ENCODE measurements at regions not wholly inside any gene's neighbourhood (a gene's known extent, or its start where the extent isn't known, plus 50 kb on each side); places are given as distances from the start of the nearest gene placed in this dataset.

- Histone ChIP-seq H3K36me3 (ENCODE audit: control insufficient read depth in 2 of 2, extremely low read depth in 1 of 2, insufficient read depth in 2 of 2, low read length in 2 of 2) (no peaks in the 10 kb centered on the region), H4K20me1 (replicated peaks; ENCODE audit: control insufficient read depth, extremely low read depth, insufficient read depth, low read length) (no peaks in the 10 kb centered on the region), H3K4me1 (ENCODE audit: control insufficient read depth, extremely low read depth, insufficient read depth, low read length) (no peaks in the 10 kb centered on the region), H3K79me2 (ENCODE audit: control insufficient read depth, insufficient read depth, low read length) (no peaks in the 10 kb centered on the region), H2AFZ (ENCODE audit: low read depth, low read length) (no peak overlapping the region), H3K9me3 (replicated peaks; ENCODE audit: control insufficient read depth, insufficient read depth, low read length) (no peaks in the 10 kb centered on the region), H3K4me3 (replicated peaks in 1 of 3; ENCODE audit: insufficient read depth in 1 of 3, low read depth in 1 of 3, low read length in 3 of 3) (no peak overlapping the region), H3K9me1 (replicated peaks; ENCODE audit: control insufficient read depth, extremely low read depth, insufficient read depth, low read length) (no peaks in the 10 kb centered on the region), H3K27ac (ENCODE audit: insufficient read depth, low read depth, low read length) (no peak overlapping the region), H3K4me2 (ENCODE audit: insufficient read depth, low read length) (no peak overlapping the region), H3K27me3 (ENCODE audit: control insufficient read depth in 2 of 2, insufficient read depth in 2 of 2, low read length in 2 of 2) (no peaks in the 10 kb centered on the region), H3K9ac (replicated peaks; ENCODE audit: extremely low read depth, insufficient read depth, low read length) (no peak overlapping the region)
- ChIA-PET POLR2A (no interaction called here), CTCF (no interaction called here)
- dilution Hi-C loops (cut with MboI; ENCODE audit: extremely low pct_ligation_motif_present, low sequenced_read_pairs) (no loop called here), intact Hi-C loops (cut with micrococcal nuclease) (no loop called here)
- DNase-seq (ENCODE audit: low read depth, low spot score), result no peak
- FAIRE-seq, result no peak
- TF ChIP-seq FOS (IDR thresholded peaks at IDR 0.05; ENCODE audit: borderline replicate concordance, insufficient read depth, low read length), result no peak
- TF ChIP-seq POLR2AphosphoS5 (IDR thresholded peaks at IDR 0.05; ENCODE audit: insufficient read depth, low read depth, low read length), result no peak
- TF ChIP-seq JUN (IDR thresholded peaks at IDR 0.05; ENCODE audit: borderline replicate concordance, insufficient read depth, insufficient read length, low read depth), result no peak
- no peak for TF ChIP-seq CTCF (IDR thresholded peaks at IDR 0.05; ENCODE audit: extremely low read depth in 1 of 2, insufficient read depth in 1 of 2, low read depth in 1 of 2, low read length in 2 of 2)
- TF ChIP-seq GATA2 (IDR thresholded peaks at IDR 0.05; ENCODE audit: insufficient read depth, insufficient read length, low read depth, low read length), result no peak
- no peak for TF ChIP-seq MYC (IDR thresholded peaks at IDR 0.05; ENCODE audit: low read depth, low read length)
- no peak for TF ChIP-seq MAX (IDR thresholded peaks at IDR 0.05; ENCODE audit: insufficient read depth, insufficient read length)
- BruUV-seq (replicated peaks), result no TSS peak
These were observed 74.6 kb upstream of the ARRDC3 start for GRCh38 chr5:91457681-91458058.

All from endothelial cell of umbilical vein (primary cell).